Eye (tissue), 1 donor: ENCODE measurements at regions not wholly inside any gene's neighbourhood (a gene's known extent, or its start where the extent isn't known, plus 50 kb on each side); places are given as distances from the start of the nearest gene placed in this dataset.

Source experiments
- DNase-seq: peaks from one replicate; pipeline ENCODE4 v3.0.0-alpha.2; 2015

GRCh38 chr14:34120185-34120977, 169.5 kb upstream of the EGLN3 start:
- no peak for DNase-seq

GRCh38 chr14:34119107-34119858, 168.4 kb upstream of the EGLN3 start:
- no peak for DNase-seq

- DNase-seq: no peak
These were observed 163.1 kb upstream of the EGLN3 start for GRCh38 chr14:34113991-34114390.

- DNase-seq: peak; percentile 44
These were observed 162.2 kb upstream of the EGLN3 start for GRCh38 chr14:34113005-34113511.

GRCh38 chr14:34111953-34112352, 161.1 kb upstream of the EGLN3 start:
- DNase-seq: no peak

- no peak for DNase-seq
These were observed 160.6 kb upstream of the EGLN3 start for GRCh38 chr14:34111505-34111904.

GRCh38 chr14:34110531-34110930, 159.7 kb upstream of the EGLN3 start:
- no peak for DNase-seq

GRCh38 chr14:34107441-34107840, 156.6 kb upstream of the EGLN3 start:
- DNase-seq: no peak

GRCh38 chr14:34106310-34106709, 155.4 kb upstream of the EGLN3 start:
- DNase-seq: no peak

- DNase-seq: peak; percentile 5
These were observed 153.9 kb upstream of the EGLN3 start for GRCh38 chr14:34104489-34105397.

- DNase-seq: peak; percentile 24
These were observed 152.3 kb upstream of the EGLN3 start for GRCh38 chr14:34103176-34103575.

- DNase-seq: no peak
These were observed 148.8 kb upstream of the EGLN3 start for GRCh38 chr14:34099635-34100034.

GRCh38 chr14:34098985-34099349, 148.1 kb upstream of the EGLN3 start:
- DNase-seq: no peak

GRCh38 chr14:34098045-34098984, 147.4 kb upstream of the EGLN3 start:
- DNase-seq: peak; percentile 71

GRCh38 chr14:34097644-34098043, 146.8 kb upstream of the EGLN3 start:
- no peak for DNase-seq

GRCh38 chr14:34094384-34094783, 143.5 kb upstream of the EGLN3 start:
- no peak for DNase-seq

GRCh38 chr14:34093883-34094282, 143.0 kb upstream of the EGLN3 start:
- no peak for DNase-seq

- DNase-seq: no peak
These were observed 139.6 kb upstream of the EGLN3 start for GRCh38 chr14:34090451-34090850.

GRCh38 chr14:34088914-34089313, 138.0 kb upstream of the EGLN3 start:
- DNase-seq: no peak

- DNase-seq: no peak
These were observed 136.7 kb upstream of the EGLN3 start for GRCh38 chr14:34087571-34087970.

- no peak for DNase-seq
These were observed 135.4 kb upstream of the EGLN3 start for GRCh38 chr14:34086223-34086757.

GRCh38 chr14:34085695-34086094, 134.8 kb upstream of the EGLN3 start:
- DNase-seq: no peak
